ENCODE measurements at regions not wholly inside any gene's neighbourhood (a gene's known extent, or its start where the extent isn't known, plus 50 kb on each side); places are given as distances from the start of the nearest gene placed in this dataset.
A peak's percentile ranks its signal among the peaks of the same experiment; 100 is the strongest.
"Not testable (repeated sequence)": the region's sequence is repeated elsewhere in the genome, so short reads cannot be mapped to it uniquely, and the experiment has no call there.

DNA sequence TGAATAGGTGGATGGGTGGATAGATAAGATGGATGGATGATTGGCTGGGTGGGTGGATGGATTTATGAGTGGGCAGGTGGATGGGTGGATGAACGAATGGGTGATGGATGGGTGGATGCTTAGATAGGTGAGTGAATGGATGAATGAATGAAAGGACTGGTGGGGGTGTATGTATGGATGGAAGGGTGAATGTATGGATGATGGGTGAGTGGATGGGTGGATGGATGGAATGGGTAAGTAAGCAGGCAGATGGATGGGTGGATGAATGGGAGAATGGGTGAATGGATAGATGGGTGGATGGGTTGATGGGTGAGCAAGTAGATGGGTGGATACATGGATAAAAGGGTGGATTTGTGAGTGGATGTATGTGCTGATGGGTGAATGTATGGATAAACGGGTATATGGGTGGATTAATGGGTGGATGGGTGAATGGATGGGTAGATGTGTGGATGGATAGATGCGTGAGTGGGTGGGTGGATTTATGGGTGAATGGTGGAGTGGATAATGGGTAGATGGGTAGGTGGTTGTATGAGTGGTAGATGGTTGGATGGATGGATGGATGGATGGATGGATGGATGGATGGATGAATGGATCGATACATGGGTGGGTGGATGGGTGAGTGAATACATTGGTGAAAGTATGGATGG lies 682.6 kb downstream of the HS3ST4 start:
- DNase-seq (ENCODE audit: extremely low spot score, insufficient read length, low read depth) (no peak), FAIRE-seq (peak; percentile 38)

GRCh38 chr16:26382586-26382985 lies 684.1 kb upstream of the C16orf82 start:
- DNase-seq (ENCODE audit: extremely low spot score, insufficient read length, low read depth) (no peak), FAIRE-seq (no peak)

DNA sequence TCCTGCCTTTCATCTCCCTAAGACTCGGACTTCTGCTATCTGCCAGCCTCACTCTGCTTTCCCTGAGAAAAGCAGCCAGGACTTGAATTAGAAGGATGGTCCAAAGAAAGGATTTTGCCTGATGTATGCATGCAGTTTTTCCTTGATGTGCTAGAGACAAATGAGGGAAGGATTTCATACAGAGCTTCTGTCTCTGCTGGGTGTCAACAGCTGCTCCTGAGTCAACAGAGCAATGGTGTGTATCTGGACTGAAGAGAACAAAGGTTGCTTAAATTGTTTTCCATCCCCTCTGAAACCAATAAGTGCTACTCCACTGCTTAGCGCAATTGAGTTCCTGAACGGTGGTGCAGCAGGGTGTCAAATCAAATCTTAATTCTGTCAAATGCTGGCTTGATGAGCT lies 680.6 kb upstream of the C16orf82 start:
- DNase-seq (ENCODE audit: extremely low spot score, insufficient read length, low read depth) (no peak), FAIRE-seq (no peak)

- DNase-seq (ENCODE audit: extremely low spot score, insufficient read length, low read depth) (no peak), FAIRE-seq (no peak)
Observed at GRCh38 chr16:26391833-26392232, 674.9 kb upstream of the C16orf82 start.

- FAIRE-seq (no peak), DNase-seq (ENCODE audit: extremely low spot score, insufficient read length, low read depth) (no peak)
Observed at GRCh38 chr16:26394409-26394808, 672.3 kb upstream of the C16orf82 start.

DNA sequence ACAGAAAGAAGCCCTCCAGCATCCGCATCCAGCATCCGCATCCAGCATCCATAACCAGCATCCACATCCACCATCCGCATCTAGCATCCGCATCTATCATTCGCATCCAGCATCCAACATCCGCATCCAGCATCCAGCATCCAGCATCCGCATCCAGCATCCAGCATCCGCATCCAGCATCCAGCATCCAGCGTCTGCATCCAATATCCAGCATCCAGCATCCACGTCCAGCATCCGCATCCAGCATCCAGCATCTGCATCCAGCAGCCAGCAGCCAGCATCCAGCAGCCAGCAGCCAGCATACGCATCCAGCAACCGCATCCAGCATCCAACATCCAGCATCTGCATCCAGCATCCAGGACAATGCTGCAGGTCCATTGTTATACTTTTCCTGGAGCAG lies 671.0 kb upstream of the C16orf82 start:
- FAIRE-seq (no peak), DNase-seq (ENCODE audit: extremely low spot score, insufficient read length, low read depth) (no peak)

DNA sequence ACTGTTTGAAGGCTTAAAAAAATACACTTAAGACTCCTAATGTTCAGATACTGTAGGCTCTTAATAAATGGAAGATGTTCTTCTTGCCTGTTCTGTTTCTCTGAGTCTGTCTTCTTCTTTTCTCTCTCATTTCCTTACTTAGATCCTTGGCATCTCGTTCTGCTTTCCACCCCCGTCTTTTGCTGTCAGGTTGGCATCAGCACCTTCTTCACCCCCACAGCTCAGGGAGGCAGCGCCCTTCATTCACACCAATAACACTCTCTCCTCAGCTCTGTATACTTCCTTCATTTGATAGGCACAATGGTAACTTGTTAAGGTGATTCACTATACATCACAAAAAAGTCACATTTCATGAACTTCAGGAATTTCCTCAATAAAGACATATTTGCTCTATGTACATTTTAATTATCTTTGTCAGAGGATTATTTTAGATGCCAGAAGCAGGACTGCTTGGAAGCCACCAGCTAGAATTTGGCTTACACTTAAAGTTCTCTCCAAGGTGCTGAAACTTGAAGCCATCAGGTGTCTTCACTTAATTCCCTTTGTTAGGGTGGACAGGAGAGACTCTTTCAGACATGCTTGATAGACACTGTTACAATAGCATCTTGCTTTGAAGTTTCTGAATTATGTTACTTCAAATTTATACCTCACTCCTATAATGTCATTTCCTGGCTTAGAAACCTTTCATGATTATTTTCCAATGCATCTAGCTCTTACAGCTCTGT lies 670.1 kb upstream of the C16orf82 start:
- FAIRE-seq (no peak), DNase-seq (ENCODE audit: extremely low spot score, insufficient read length, low read depth) (no peak)

DNA sequence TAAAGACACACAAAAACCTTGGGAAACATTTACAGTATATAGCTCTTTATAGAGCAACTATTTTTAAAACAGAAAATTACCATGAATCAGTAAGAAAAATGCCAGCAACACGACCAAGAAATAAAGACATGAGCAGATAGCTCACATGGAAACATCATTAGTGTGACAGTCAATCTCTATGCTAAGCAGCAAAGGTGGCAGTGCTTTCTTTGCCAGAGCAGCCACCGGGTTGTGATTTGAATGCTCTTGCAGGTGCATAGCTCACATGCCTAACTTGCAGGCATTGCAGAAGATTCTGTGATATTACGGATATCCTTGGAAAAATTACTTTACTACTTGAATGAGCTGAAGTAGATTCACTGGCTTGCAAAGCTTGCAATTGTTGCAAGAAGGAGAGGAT lies 652.9 kb upstream of the C16orf82 start:
- FAIRE-seq = no peak

GRCh38 chr16:26419458-26419857 lies 647.3 kb upstream of the C16orf82 start:
- FAIRE-seq; DNase-seq (ENCODE audit: extremely low spot score, insufficient read length, low read depth): not testable (repeated sequence)

More for the DNA sequence above, 652.9 kb upstream of the C16orf82 start:
- no peak for DNase-seq (ENCODE audit: extremely low spot score, insufficient read length, low read depth)

- DNase-seq (ENCODE audit: extremely low spot score, insufficient read length, low read depth) (no peak), FAIRE-seq (no peak)
Observed at GRCh38 chr16:26430618-26431017, 636.1 kb upstream of the C16orf82 start.

DNA sequence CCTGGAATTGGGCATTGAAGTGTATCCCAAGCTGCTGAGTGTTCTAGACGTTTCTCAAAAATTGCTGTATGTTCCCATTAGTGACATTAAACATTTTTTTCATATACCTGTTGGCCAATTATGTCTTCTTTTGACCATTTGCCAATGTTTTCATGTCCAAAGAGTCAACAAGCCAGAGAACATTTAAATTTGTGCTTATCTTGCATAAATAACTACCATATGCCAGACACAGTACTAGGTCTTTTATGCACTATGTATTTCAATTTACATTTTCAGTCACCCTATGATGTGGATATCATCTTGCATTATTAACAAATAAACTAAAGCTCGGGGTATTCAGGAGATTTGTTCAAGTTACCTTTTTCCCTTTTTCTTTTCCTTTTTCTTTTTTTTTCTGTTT lies 632.9 kb upstream of the C16orf82 start:
- DNase-seq (ENCODE audit: extremely low spot score, insufficient read length, low read depth) = no peak
- no peak for FAIRE-seq

- FAIRE-seq = no peak
- DNase-seq (ENCODE audit: extremely low spot score, insufficient read length, low read depth) = no peak
Observed at GRCh38 chr16:26441178-26441577, 625.5 kb upstream of the C16orf82 start.

GRCh38 chr16:26442321-26442720 lies 624.4 kb upstream of the C16orf82 start:
- FAIRE-seq (no peak), DNase-seq (ENCODE audit: extremely low spot score, insufficient read length, low read depth) (no peak)

DNA sequence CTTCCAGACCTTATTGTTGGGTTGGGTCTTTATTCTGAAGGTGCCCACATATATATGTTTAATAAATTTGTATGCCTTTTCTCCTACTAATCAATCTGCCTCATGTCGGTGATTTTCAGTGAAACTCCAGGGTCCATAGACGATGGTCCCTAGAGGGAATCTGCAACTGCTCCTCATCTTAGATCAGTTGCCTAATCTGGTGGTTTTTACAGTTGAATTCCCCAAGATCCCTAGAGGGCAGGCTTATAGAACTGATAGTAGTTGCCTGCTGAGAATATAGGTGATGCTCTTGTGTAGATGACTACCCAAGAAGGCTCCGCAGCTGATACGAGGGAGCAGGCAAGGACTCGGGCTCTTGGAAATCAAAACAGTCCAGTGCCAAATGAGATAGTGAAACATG lies 619.2 kb upstream of the C16orf82 start:
- FAIRE-seq = no peak

DNA sequence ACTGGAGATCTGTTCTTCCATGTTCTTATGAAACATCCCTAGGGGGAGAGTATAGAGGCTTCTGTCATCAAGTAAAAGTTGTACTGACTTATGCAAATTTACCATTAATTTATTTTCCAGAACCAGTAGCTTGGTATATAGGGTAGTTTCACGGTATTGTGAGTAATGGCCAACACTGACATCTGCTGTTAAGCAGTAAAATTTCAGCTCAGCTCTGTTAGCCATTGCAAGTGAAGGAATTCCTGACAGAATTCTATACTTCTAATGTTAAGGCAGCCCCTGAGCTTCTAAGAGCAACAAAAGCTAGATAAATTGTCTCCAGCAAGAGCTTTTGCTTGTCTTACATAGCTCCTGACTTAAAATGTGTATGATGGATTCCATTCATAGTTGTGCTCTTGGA lies 613.5 kb upstream of the C16orf82 start:
- DNase-seq (ENCODE audit: extremely low spot score, insufficient read length, low read depth) (no peak), FAIRE-seq (no peak)

More for the DNA sequence above, 619.2 kb upstream of the C16orf82 start:
- DNase-seq (ENCODE audit: extremely low spot score, insufficient read length, low read depth) = no peak

DNA sequence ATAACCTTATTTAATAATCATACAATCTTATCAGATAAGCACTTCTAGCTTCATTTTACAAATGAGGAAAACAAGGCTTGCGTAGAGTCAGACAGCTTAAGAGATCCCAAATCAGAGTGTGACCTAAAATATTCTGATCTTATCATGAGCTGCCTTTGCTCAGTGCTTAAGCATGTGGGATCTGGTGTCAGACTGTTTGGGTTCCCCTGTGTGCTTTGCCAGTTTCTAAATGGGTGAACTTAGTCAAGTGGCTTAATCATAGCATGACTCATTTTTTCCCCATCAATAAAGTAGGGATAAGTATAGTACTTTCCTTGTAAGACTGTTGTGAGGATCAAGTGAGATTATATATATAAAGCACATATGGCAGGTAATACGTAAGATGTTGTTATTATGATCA lies 612.6 kb upstream of the C16orf82 start:
- DNase-seq (ENCODE audit: extremely low spot score, insufficient read length, low read depth) = no peak
- no peak for FAIRE-seq

GRCh38 chr16:26456074-26456473 lies 610.7 kb upstream of the C16orf82 start:
- FAIRE-seq (no peak), DNase-seq (ENCODE audit: extremely low spot score, insufficient read length, low read depth) (no peak)

DNA sequence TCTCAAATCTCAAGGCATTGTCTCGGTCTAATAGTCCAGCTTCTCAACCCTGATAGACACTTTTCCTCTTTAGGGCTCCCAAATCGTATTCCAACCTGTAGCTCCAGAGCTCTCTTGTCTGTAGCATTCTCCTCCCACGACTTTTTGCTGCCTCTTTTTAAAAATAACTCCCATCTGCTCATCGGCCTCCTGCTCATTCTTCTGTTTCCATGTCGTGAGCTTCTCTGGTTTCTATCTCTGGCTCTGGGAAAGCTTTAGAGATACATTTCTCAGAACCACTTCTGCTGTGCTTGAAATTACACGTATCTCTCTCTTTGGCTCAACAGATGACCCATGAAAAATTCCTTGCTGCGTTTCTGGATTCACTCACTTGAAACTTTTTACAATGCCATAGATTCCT lies 609.6 kb upstream of the C16orf82 start:
- DNase-seq (ENCODE audit: extremely low spot score, insufficient read length, low read depth) (no peak), FAIRE-seq (no peak)

DNA sequence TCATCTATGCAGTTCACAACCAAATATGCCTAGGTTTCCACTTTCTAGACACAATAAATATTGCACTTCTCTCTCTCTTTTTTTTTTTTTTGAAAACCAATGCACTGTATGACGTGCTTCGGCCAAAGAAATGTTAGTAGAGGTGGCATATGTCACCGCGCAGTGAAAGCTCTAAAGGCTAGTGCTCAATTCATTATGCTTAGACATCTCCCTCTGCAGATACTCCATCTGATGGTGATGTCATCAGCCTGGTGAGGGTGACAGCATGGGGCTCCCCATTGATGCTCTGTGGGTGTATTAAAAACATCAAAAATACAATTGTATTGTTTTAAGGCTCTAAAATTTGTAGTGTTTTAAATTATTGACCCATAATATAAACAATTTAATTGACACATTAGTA lies 608.8 kb upstream of the C16orf82 start:
- FAIRE-seq (no peak), DNase-seq (ENCODE audit: extremely low spot score, insufficient read length, low read depth) (no peak)

GRCh38 chr16:26464576-26465266 lies 602.0 kb upstream of the C16orf82 start:
- no peak for FAIRE-seq

GRCh38 chr16:26474405-26474804 lies 592.3 kb upstream of the C16orf82 start:
- not testable (repeated sequence) for DNase-seq (ENCODE audit: extremely low spot score, insufficient read length, low read depth); FAIRE-seq

More at GRCh38 chr16:26464576-26465266, 602.0 kb upstream of the C16orf82 start:
- no peak for DNase-seq (ENCODE audit: extremely low spot score, insufficient read length, low read depth)
